Stimulated activated CD4-positive, alpha-beta T cell treated with anti-CD3 and anti-CD28 coated beads, Interleukin-2, amount 100 ng/mL, for 4 hours (primary cell): ENCODE measurements at regions not wholly inside any gene's neighbourhood (a gene's known extent, or its start where the extent isn't known, plus 50 kb on each side); places are given as distances from the start of the nearest gene placed in this dataset.
A peak's percentile ranks its signal among the peaks of the same experiment; 100 is the strongest.

ENCODE experiments used
- DNase-seq: peaks from one replicate; pipeline ENCODE4 v3.0.0-alpha.2; 2020; ENCODE audit warnings: low read depth

DNA sequence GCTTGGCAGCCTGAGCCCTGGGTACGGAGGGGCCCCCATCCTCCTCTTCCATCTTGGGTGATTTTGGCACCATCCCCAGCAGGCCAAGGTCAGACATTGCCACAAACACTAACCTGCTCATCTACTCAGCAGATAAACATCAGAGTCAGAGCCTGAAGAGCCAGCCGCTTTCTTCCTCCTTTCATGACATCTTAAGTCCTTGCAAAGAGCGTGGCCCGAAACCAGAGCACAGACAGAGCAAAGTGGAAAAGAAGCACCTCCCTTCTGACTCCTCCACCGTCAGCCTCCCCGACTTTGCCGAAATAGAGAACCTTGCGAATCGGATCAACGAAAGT lies 60.4 kb upstream of the RPH3AL start:
- no peak for DNase-seq

GRCh38 chr17:412211-413015 lies 59.8 kb upstream of the RPH3AL start:
- no peak for DNase-seq

GRCh38 chr17:411421-412120 lies 59.0 kb upstream of the RPH3AL start:
- DNase-seq: no peak

DNA sequence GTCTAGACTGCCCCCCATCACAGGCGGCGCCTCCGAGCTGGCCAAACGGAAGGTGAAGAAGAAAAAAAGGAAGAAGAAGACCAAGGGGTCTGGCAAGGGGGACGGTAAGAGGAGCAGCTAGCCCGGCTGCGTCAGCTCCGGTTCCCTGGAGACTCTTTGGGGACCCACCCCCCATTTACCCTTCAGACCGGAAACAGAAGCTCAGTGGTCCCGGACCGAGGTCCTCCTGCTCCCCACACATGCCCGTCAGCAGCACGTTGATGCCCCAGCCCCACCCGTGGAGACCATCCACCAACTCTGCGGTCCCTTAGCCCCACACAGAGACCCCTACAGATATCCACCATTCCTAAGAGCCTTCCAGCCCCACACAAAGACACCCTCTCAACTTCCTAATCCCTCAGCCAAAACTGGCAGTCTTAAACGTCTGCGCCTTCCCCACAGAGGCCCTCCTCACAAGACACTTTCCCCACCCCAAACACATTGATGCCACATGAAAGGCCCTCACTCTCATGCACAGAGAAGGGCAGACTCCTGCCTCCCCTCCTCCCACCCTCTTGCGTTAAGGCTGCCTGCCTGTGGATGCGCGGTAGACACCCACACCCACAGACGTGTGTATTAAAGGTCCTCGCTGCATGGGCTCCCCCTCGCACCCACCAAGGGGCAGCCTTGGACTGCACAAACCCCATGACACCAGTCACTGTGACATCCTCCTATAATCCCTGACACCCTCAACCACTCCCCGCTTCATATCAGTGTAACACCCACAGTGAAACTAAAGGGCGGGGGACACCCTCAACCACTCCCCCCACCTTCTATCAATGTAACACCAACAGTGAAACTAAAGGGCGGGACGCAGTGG lies 58.2 kb upstream of the RPH3AL start:
- DNase-seq: no peak

DNA sequence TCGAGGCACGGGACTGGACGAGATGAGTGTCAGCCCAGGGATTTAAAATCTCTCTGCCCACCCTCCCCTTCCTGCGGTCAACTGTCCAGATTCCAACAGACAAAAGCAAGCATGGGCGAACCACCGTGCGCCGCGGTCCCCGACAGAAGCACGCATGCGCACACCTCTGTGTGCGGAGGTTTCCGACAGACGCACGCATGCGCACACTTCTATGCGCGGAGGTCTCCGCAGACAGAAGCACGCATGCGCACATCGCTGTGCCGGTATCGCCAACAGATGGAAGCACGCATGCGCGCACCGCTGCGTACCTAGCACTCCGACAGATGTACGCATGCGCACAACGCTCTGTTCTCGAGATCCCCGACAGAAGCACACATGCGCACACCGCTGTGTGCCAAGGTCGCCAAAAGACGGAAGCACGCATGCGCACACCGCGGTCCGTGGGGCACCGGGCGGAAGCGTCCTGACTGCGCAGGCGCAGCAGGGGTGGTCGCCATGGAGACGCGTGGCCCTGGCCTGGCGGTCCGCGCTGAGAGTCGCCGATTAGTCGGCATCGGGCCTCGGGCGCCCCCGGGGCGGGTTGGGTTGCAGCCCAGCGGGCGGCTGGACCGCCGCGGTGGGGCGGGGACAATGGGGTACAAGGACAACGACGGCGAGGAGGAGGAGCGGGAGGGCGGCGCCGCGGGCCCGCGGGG lies 57.4 kb upstream of the RPH3AL start:
- DNase-seq: peak; percentile 99

DNA sequence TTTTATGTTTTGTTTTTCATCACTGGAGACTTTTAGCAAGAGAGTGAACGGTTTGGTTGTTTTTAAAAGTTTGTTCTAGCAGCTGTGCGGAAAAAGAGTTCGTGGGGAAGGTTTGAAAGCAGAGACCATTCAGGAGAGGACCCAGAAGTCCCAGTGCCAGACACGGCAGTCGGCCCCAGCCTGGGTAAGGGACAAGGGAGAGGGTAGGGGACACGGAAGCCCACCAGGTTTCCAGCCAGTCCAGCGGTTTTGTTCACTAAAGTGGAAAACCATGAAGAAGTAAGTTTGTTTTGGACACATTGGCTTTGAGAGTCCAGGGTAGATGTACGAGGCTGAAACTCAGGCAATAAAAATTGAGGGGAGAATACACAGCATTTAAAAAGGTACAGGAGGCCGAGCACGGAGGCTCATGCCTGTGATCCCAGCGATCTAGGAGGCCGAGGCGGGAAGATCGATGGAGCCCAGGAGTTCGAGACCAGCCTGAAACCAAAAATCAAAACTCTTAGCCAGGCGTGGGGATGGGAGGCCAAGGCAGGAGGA lies 56.8 kb upstream of the RPH3AL start:
- no peak for DNase-seq

- DNase-seq: no peak
Measured at GRCh38 chr17:404703-405102, 52.1 kb upstream of the RPH3AL start.
